NCI-H1048 (cell line): ENCODE measurements at regions not wholly inside any gene's neighbourhood (a gene's known extent, or its start where the extent isn't known, plus 50 kb on each side); places are given as distances from the start of the nearest gene placed in this dataset.
"Not testable (repeated sequence)": the region's sequence is repeated elsewhere in the genome, so short reads cannot be mapped to it uniquely, and the experiment has no call there.

Experiments used
- DNase-seq: peaks from one replicate; lab custom pipeline; 2025; lab: John Stamatoyannopoulos, UW

DNA sequence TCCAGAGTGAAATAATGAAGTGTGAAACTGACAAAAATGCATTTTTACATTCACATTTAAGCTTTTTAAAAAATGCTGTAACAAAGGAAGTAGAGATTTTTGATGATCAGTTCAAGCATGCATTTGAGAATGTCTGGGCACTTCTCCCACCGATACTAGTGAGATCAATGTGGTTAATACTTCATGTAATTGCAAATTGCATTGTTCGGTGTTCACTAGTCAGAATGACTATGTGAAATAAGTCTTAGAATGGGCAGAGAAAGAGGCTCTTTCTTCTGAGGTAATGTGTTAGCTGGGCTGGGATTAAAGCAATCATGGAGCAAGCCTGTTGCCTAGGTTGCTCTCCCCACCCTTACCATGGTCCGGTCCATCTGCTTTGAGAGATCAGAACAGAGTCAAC lies 587.0 kb upstream of the GRM7 start:
- no peak for DNase-seq

DNA sequence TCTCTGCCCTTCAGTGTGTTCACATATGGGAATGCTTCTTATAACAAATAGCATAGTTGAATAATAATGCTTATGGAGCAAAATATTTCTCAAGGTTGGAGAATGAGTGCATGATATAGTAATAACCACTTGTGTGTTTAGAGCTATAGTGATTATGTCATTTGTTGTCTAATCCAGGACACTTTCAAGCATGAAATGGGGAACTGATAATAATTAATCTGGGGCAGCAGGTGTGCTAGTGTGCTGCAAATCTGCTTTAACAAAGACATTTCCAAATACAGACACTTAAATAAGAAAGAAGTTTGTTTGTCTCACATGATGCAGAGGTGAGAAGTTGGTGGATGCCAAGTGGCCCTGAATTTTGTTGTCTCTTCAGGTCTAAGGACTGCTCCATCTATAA lies 579.3 kb upstream of the GRM7 start:
- DNase-seq, result no peak

- no peak for DNase-seq
Measured at GRCh38 chr3:6282918-6283317, 578.0 kb upstream of the GRM7 start.

DNA sequence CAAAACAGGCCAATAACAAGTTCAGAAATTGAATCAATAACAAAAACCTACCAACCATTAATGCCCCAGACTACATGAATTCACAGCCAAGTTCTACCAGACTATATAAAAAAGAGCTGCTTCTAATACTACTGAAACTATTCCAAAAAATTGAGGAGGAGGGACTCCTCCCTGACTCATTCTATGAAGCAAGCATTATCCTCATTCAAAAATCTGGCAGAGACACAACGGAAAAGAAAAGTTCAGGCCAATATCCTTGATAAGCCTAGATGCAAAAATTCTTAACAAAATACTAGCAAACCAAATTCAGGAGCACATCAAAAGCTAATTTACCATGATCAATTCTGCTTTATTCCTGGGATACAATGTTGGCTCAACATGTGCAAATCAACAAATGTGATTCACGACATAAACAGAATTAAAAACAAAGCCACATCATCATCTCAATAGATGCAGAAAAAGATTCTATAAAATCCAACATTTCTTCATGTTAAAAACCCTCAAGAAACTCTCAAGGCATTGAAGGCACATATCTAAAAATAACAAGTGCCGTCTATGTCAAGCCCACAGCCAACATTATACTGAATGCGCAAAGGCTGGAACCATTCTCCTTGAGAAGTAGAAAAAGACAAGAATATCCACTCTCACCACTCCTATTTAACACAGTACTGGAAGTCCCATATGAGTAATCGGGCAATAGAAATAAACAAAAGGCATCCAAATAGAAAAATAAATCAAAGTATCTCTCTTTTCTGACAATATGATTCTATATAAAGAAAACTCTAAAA lies 573.6 kb upstream of the GRM7 start:
- DNase-seq, result no peak

- no peak for DNase-seq
Measured at GRCh38 chr3:6301626-6302025, 559.3 kb upstream of the GRM7 start.

DNA sequence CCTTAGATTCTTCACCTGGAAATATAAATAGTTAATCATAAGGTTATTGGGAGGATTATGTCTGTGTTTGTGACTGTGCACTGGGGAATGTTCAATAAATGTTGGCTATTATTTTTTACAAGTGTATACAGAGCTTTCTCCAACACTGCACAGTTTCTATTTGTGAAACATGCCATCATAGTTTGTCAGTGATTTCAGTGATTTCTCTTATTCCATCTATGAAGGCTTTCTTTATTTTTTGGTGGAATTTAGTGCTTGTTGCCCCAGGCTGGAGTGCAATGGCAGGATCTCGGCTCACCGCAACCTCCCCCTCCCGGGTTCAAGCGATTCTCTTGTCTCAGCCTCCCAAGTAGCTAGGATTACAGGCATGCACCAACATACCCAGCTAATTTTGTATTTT lies 545.0 kb upstream of the GRM7 start:
- DNase-seq, result no peak

- no peak for DNase-seq
Measured at GRCh38 chr3:6321999-6322398, 538.9 kb upstream of the GRM7 start.

- no peak for DNase-seq
Measured at GRCh38 chr3:6326771-6327170, 534.1 kb upstream of the GRM7 start.

GRCh38 chr3:6340980-6341325 lies 520.0 kb upstream of the GRM7 start:
- not testable (repeated sequence) for DNase-seq

DNA sequence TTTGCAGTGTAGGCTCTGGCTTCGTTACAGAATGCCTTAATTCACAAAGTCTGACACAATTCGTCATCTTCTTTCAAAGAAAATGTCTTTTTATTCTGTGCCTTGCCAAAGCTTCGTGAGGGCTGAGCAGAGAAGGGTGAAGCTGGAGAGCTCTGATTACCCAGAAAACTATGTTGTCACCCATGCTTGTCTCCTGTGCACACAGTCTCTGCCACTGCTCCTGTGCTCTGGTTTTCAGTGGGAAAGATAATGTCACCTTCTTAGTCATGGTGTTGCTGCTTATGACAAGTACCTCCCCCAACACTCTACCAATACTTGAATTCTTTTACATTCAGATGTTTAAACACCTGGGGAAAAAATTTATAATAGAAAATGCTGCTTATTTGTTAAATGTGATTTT lies 509.2 kb upstream of the GRM7 start:
- DNase-seq, result no peak

GRCh38 chr3:6354653-6355052 lies 506.3 kb upstream of the GRM7 start:
- DNase-seq, result no peak

GRCh38 chr3:6362406-6362805 lies 498.5 kb upstream of the GRM7 start:
- DNase-seq, result no peak

GRCh38 chr3:6367171-6367570 lies 493.7 kb upstream of the GRM7 start:
- DNase-seq, result no peak

GRCh38 chr3:6392123-6392522 lies 468.8 kb upstream of the GRM7 start:
- no peak for DNase-seq

DNA sequence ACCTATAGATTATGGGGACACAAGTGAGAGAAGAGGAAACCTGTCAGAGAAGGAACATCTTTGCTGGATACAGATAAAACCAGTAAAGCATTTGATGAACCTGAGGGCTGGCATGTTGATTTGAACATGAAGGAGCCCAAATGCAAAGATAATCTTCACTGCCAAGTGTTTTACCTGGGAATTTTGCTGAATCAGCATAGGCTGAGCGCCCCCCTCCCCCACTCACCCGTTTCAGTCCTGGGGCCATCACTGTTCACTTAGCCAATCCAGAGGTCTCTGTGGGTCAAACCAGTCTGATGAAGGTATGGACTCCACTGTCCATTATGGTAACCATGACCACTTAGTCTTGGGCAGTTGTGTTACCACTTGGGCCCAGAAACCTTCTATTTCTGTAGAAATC lies 466.0 kb upstream of the GRM7 start:
- DNase-seq, result no peak

DNA sequence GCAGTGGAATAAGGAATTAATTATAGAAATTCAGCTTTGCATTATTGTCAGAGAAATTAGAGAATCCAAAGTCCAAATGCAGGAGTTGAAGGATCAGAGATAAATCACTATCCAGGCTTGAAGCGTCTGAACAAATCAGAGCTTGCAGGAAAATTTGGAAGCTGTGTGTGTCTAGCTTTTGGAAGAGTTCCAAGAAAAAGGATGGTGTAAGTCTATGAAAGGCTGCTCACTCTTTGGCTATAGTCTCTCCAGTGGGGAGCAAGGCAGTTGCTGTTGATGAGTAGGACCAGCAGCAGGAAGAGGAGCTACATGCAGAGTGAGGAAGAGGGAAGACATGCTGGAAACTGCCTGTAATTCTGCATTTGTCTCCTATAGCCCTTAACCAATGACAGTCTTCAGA lies 464.3 kb upstream of the GRM7 start:
- no peak for DNase-seq

DNA sequence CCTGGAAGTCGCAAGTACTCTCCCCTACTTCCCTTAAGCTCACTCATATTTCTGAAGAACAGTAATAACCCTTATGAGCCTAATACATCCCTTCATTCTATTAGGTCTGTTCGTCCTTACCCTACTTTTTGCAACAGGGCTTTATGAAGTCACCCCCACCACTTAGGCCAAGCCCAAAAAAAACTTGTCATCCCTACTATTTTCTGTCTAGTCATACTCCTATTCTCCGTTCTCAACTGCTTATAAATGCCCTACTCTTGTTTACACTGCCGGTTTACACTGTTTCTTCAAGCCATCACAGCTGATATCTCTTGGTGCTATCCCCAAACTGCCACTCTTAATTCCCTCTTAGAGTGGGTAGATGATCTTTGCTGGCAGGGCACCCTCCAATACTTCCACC lies 458.2 kb upstream of the GRM7 start:
- not testable (repeated sequence) for DNase-seq

DNA sequence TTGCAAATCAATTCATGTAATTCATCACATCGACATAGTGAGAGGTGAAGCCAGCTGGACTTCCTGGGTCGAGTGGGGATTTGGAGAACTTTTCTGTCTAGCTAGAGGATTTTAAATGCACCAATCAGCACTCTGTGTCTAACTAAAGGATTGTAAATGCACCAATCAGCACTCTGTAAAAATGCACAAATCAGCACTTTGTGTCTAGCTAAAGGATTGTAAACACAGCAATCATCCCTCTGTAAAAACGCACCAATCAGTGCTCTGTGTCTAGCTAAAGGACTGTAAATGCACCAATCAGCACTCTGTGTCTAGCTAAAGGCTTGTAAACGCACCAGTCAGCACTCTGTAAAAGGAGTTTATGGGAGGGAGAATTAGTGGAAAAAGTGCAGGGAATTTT lies 454.0 kb upstream of the GRM7 start:
- not testable (repeated sequence) for DNase-seq

- DNase-seq, result no peak
Measured at GRCh38 chr3:6416049-6416661, 444.8 kb upstream of the GRM7 start.

DNA sequence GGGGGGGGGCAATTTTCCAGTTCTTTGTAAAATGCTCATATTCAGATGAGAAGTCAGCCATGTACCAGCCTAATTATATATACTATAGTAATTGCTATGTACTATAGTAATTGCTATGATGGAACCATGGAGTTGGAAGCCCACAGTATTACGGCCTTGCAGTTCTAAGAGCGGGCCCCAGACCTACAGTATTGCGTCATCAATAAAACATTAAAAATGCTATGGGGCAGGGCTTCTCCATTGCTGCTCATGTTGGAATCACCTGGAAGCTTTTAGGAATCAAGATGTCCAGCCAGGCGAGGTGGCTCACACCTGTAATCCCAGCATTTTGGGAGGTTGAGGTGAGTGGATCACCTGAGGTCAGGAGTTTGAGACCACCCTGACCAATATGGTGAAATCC lies 443.7 kb upstream of the GRM7 start:
- DNase-seq, result no peak

DNA sequence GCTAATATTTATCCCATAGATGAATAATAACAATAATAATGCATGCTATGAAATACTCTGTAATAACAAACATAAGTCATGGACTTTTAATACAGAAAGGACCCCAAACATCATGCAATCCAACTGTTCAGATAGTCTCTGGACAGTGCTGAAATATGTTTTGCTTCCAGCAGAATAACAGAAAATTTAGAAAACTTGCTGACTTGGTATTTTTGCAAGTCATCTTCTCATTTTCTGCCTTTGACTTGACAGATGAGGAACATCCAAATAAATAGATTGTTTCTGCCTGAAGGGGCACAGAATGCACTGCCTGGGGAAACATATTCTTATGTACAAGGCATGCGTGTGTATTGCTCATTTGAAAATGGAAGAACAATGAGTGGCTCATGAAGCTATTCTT lies 442.4 kb upstream of the GRM7 start:
- DNase-seq, result no peak

DNA sequence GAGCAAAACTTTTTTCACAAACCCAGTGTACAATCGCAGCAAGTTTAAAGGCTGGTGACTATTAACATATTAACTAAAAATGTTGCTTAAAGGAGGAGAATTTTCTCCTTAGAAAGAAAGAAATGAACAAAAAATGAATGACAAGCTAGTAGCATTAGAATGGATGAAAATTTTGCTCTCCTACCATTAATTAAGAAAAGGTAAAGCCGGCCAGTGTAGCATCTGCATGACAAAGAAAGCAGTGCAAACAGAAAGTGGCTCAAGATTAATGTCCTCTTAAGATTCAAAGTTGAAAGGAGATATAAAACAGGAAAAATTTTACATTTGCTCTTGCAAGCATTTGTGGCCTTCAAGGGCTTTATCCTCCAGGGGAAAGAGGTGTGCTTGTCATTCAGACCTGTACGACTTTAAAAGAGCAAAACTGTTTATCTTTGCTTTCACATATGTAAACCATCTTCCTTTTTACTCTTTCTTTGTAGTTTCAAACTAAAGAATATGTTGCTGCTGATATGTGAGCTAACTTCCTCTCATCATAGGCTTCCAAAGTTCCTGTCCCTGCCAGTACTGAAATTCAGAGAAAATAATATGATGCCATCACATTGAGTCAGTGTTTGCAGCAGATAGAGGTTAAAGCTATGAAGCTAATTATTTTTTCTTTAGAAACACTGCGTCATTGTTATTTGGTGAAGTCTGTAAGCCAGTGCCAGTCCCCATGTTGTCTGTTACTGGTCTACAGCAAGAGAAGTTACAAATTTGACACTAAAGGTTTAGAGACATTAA lies 439.1 kb upstream of the GRM7 start:
- DNase-seq, result no peak

- no peak for DNase-seq
Measured at GRCh38 chr3:6425289-6425820, 435.6 kb upstream of the GRM7 start.
